ENCODE measurements at regions not wholly inside any gene's neighbourhood (a gene's known extent, or its start where the extent isn't known, plus 50 kb on each side); places are given as distances from the start of the nearest gene placed in this dataset.
"Not testable (repeated sequence)": the region's sequence is repeated elsewhere in the genome, so short reads cannot be mapped to it uniquely, and the experiment has no call there.

GRCh38 chr9:33703430-33704102 lies 91.8 kb upstream of the PRSS3 start:
- TF ChIP-seq RAD21 (IDR thresholded peaks at IDR 0.05; ENCODE audit: low read length) (no peak), POLR2A (IDR thresholded peaks at IDR 0.05; ENCODE audit: low read depth, low read length) (no peak), NFE2L2 (IDR thresholded peaks at IDR 0.05; ENCODE audit: low read depth, low read length) (no peak)
- Histone ChIP-seq H3K56ac (ENCODE audit: extremely low read depth, insufficient read depth, low read length) (no peak overlapping the region), H4K91ac (ENCODE audit: insufficient read depth, low read depth, low read length) (no peak overlapping the region), H3K4me2 (ENCODE audit: low read depth, low read length) (no peak overlapping the region), H3K4ac (ENCODE audit: low read depth, low read length) (no peak overlapping the region), H2BK5ac (ENCODE audit: low read depth, low read length, poor library complexity, severe bottlenecking) (no peak overlapping the region), H3K9ac (ENCODE audit: low read depth, low read length) (no peak overlapping the region), H2BK120ac (ENCODE audit: low read depth, low read length) (no peak overlapping the region), H3K4me1 (ENCODE audit: control insufficient read depth, insufficient read depth, low read length) (no peaks in the 10 kb centered on the region), H2AK9ac (replicated peaks; ENCODE audit: low read depth, low read length, poor library complexity) (no peak overlapping the region), H2AFZ (replicated peaks; ENCODE audit: low read length, poor library complexity) (no peak overlapping the region), H4K20me1 (ENCODE audit: insufficient read depth, low read length) (no peaks in the 10 kb centered on the region), H3K9me1 (ENCODE audit: insufficient read depth, low read length) (no peaks in the 10 kb centered on the region), H3K27me3 (ENCODE audit: control insufficient read depth, insufficient read depth, low read length) (peaks cover 8% of the 10 kb centered on the region), H3K4me3 (ENCODE audit: insufficient read depth, low read depth, low read length) (no peak overlapping the region), H4K8ac (ENCODE audit: low read depth in 2 of 2, low read length in 2 of 2) (no peak overlapping the region), H2AK5ac (ENCODE audit: low read depth, low read length) (no peak overlapping the region), H2BK15ac (ENCODE audit: low read depth, low read length) (no peak overlapping the region), H3K79me1 (ENCODE audit: low read depth in 1 of 2, low read length in 2 of 2) (no peaks in the 10 kb centered on the region), H3K27ac (ENCODE audit: insufficient read depth, low read length) (no peak overlapping the region), H3K23ac (ENCODE audit: low read depth, low read length) (no peak overlapping the region; the same call in 1 of the 2 replicates), H3K9me3 (ENCODE audit: control insufficient read depth, insufficient read depth, low read length) (no peaks in the 10 kb centered on the region), H4K5ac (ENCODE audit: low read depth, low read length) (no peak overlapping the region), H3K36me3 (ENCODE audit: control insufficient read depth, insufficient read depth, low read length) (no peaks in the 10 kb centered on the region), H2BK20ac (ENCODE audit: low read depth, low read length) (no peak overlapping the region), H3K14ac (replicated peaks; ENCODE audit: low read depth, low read length) (no peak overlapping the region), H3K18ac (ENCODE audit: low read depth, low read length) (no peak overlapping the region)
- dilution Hi-C loops (cut with HindIII; ENCODE audit: low sequenced_read_pairs, unreplicated experiment): no loop called here
- 86% methylated on average over 4 of the region's 8 CpGs; no CpG with 5 or more reads in 1 of the 2 experiments for WGBS, 2 experiments (ENCODE audit: extremely low coverage in 2 of 2, insufficient read length in 1 of 2)
- no peak for DNase-seq
- CTCF ChIA-PET: no interaction called here
- POLR2A ChIA-PET (ENCODE audit: unreplicated experiment): no interaction called here
- no TSS peak for BruUV-seq (replicated peaks)
- ATAC-seq (ENCODE audit: low read depth): no peak
- in situ Hi-C loops (cut with MboI; ENCODE audit: low sequenced_read_pairs): loop anchor here (10.0 to 25.0 kb wide), 2 partner anchors 69 to 291 kb away; partner anchors contain the start of gene AQP7
- intact Hi-C loops (cut with micrococcal nuclease): no loop called here

DNA sequence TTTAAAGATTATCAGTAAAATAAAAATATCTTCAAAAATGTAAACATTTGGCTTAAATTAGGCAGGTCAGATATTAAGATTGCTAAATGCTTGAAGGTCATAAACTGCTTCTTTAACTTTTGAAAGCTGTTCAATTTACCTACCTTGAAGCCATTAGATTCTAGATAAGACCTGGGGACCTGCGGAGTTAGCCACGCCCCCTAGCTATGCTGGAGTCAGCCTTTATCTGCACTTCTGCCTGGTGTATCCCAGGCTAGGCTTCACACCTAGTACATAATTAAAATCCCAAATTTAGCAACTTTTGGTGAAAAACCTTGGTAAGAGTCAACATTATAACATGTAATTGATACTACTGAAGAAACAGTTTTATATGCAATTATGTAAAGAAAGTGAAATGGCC lies 89.9 kb upstream of the PRSS3 start:
- H3K79me1 ChIP-seq (ENCODE audit: low read depth in 1 of 2, low read length in 2 of 2); H2AK9ac ChIP-seq (replicated peaks; ENCODE audit: low read depth, low read length, poor library complexity); H3K56ac ChIP-seq (ENCODE audit: extremely low read depth, insufficient read depth, low read length); intact Hi-C loops (cut with micrococcal nuclease); H4K8ac ChIP-seq (ENCODE audit: low read depth in 2 of 2, low read length in 2 of 2); POLR2A ChIA-PET (ENCODE audit: unreplicated experiment); H4K91ac ChIP-seq (ENCODE audit: insufficient read depth, low read depth, low read length); H3K4ac ChIP-seq (ENCODE audit: low read depth, low read length); H2AK5ac ChIP-seq (ENCODE audit: low read depth, low read length); H3K9me3 ChIP-seq (ENCODE audit: control insufficient read depth, insufficient read depth, low read length); CTCF ChIA-PET; H3K23ac ChIP-seq (ENCODE audit: low read depth, low read length); H4K5ac ChIP-seq (ENCODE audit: low read depth, low read length); DNase-seq; H3K9ac ChIP-seq (ENCODE audit: low read depth, low read length); H3K27ac ChIP-seq (ENCODE audit: insufficient read depth, low read length); H3K4me2 ChIP-seq (ENCODE audit: low read depth, low read length); H2BK15ac ChIP-seq (ENCODE audit: low read depth, low read length); BruUV-seq (replicated peaks); H2BK20ac ChIP-seq (ENCODE audit: low read depth, low read length); H3K14ac ChIP-seq (replicated peaks; ENCODE audit: low read depth, low read length); H3K36me3 ChIP-seq (ENCODE audit: control insufficient read depth, insufficient read depth, low read length); ATAC-seq (ENCODE audit: low read depth); H3K4me1 ChIP-seq (ENCODE audit: control insufficient read depth, insufficient read depth, low read length); H2BK5ac ChIP-seq (ENCODE audit: low read depth, low read length, poor library complexity, severe bottlenecking); H3K9me1 ChIP-seq (ENCODE audit: insufficient read depth, low read length); H3K4me3 ChIP-seq (ENCODE audit: insufficient read depth, low read depth, low read length); H3K18ac ChIP-seq (ENCODE audit: low read depth, low read length); dilution Hi-C loops (cut with HindIII; ENCODE audit: low sequenced_read_pairs, unreplicated experiment); H2AFZ ChIP-seq (replicated peaks; ENCODE audit: low read length, poor library complexity); H2BK120ac ChIP-seq (ENCODE audit: low read depth, low read length); H4K20me1 ChIP-seq (ENCODE audit: insufficient read depth, low read length): not testable (repeated sequence)
- H3K27me3 ChIP-seq (ENCODE audit: control insufficient read depth, insufficient read depth, low read length): peaks cover 11% of the 10 kb centered on the region
- no CpG with 5 or more reads among the region's 2 CpGs for WGBS, 2 experiments (ENCODE audit: extremely low coverage in 2 of 2, insufficient read length in 1 of 2)
- in situ Hi-C loops (cut with MboI; ENCODE audit: low sequenced_read_pairs): loop anchor here (10.0 to 25.0 kb wide), 2 partner anchors 71 to 293 kb away; partner anchors contain the start of gene AQP7

All from IMR-90 (cell line).